HG03045 (cell line): ENCODE measurements at regions not wholly inside any gene's neighbourhood (a gene's known extent, or its start where the extent isn't known, plus 50 kb on each side); places are given as distances from the start of the nearest gene placed in this dataset.
"Not testable (repeated sequence)": the region's sequence is repeated elsewhere in the genome, so short reads cannot be mapped to it uniquely, and the experiment has no call there.

Experiments used
- ATAC-seq: cut with Tn5 transposase; IDR thresholded peaks from one replicate; pipeline ENCODE4 v1.9.1; 2021; ENCODE audit warnings: mild to moderate bottlenecking, moderate library complexity; ENCODE audit not compliant: unreplicated experiment

DNA sequence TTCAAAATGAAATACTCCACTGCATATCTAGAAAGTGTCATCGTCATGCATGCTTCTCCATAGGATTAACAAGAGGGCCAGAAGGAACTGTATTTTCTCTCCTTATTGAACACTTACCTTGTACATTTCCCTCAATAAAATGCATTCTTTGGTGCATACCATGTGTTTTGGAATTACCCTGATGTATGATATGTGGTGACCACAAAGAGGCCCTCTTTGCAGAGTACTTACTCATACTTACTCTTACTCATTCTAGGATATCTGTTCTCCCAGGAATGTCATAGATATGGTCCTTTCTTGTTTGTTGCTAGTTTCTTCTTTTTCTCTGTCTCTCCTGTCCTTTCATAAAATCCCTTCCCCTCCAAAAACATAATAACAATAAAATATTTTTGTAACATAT is 1087.1 kb upstream of the POT1 start:
- no peak for ATAC-seq

DNA sequence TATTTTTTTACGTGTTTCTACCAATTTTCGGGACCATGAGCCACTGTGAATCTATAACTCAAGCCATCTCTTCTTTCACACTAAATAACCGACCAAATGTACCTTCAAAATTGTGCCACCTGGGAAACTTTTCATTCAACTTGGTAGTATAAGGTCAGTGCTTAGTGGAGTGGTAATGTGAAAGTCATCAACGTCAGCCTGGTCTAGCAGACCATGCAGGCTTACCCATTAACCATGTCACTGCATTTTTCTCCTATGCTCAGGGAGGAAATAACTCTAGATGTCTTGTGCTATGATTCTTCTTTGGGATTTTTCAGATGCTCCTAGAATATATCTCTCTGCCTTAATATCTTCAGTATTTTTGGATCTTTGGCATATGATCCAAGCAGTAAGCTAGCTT is 1075.4 kb upstream of the POT1 start:
- ATAC-seq: no peak

DNA sequence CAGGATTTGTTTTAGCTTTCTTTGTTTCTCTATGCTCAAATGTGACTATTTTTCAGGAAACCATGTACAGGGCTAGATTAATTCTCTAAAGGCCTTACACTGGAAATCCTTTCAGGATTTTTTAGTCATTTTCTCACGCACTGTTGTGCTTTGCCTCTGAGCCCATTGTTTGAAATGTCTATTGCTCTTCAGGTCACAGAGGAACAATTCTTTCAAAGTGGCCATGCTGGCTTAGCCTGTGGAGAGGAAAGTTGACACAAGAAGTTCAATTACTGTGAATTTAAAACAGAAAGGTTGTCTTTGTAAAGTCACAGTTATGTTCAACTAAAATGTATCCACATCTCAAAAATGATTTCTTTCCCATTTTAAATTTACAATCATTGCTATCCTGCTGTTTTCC is 1071.7 kb upstream of the POT1 start:
- no peak for ATAC-seq

DNA sequence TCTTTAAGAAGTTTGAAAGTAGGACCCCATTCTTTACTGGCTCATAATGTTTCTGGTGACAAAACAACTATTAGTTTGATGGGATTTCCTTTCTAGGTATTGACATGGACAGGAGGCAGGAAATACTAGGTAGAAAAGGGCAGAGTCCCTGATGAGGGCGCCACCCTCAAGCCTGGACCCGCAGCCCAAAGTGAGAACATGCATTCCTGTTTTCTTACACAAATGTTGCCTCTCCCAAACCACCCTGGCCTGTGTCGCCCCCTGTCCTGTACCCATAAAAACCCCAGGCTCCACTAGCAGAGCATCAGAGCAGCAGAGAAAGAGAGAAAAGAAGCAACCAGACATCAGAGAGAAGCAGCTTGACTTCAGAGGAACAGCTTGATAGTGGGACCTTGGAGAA is 1055.2 kb upstream of the POT1 start:
- no peak for ATAC-seq

DNA sequence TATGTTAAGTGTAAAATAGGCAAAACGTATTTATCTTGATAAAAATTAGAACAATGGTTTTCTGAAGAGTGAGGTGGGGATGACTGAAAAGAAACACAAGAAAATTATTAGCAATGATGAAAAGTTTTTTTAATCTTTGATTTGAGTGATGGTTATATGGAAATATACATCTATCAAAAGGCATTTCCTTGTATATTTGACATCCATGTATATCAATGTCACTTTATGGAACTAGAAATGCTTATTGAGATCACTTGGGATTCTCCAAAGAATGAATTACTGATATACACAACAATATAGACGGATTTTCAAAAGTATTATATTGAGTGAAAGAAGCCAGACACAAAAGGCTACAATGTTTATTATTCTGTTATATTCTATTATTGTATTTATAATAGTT is 1042.0 kb upstream of the POT1 start:
- no peak for ATAC-seq

DNA sequence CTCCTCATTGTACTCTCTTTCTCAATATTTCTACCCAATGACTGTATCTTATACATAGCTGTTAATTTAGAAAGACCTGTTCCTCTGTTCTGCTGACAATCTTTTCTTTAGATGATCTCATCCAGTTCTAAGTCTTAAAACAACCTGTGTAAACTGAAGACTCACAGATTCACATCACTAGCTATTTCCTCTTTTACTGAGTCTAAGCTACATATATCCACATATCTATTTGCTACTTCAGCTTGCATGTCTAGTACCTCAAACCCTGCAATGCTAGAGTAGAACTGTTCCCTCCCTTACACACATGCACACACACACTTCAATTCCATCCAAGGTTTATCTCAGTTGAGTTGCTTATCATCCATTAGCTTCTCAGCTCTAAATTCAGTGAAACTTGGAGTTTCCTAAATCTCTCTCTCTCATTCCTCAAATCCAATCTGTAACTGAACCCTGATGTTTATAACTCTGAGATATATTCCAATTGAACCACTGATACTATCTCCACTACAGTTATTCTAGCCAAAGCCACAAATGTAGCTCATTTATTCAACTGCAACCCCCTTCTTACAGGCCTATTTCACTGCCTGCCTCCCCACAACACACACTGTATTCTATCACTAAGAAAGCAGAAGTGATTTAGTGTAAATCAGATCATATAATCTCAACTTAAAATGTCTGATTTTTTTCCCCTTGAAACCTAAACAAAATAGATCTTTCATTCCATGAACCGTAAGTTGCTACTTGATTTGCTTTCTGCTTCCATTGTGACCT is 1036.8 kb upstream of the POT1 start:
- ATAC-seq: no peak

DNA sequence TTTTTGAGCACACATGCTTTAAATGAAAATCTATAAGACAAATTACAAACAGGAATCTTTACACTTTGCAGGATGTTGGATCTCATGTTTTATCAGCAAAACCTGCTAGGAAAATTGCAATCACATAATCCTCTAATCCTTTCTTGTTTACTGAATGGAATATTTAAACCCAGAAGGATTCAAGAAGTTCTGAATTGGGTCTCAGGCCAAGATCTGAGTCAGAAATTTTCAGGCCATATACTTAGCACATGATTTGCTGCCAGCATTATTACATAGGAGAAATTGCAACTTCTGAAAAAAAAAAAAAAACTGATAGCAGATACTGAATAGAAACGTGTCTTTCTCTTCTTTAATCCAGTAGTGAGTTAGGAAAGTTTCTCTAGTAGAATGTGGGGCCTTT is 1005.3 kb upstream of the POT1 start:
- ATAC-seq: no peak

DNA sequence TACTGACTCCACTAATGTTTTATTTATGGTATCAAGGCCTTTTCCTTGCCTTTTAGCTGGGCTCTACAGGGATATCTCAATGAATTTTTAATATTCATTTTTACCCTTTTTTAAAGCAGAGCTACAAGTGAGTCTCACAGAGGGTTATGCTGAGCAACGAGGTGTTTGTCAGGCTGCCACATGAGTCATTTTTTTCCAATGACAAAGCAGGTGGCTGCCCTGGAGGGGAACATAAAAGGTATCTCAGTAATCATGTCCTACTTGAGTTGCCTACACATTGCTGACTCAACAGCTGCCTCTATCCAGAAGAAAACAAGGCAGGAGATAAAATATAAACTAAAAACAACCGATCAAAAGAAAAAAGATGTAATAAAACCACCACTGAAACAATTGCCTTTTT is 1004.9 kb upstream of the POT1 start:
- ATAC-seq: no peak

DNA sequence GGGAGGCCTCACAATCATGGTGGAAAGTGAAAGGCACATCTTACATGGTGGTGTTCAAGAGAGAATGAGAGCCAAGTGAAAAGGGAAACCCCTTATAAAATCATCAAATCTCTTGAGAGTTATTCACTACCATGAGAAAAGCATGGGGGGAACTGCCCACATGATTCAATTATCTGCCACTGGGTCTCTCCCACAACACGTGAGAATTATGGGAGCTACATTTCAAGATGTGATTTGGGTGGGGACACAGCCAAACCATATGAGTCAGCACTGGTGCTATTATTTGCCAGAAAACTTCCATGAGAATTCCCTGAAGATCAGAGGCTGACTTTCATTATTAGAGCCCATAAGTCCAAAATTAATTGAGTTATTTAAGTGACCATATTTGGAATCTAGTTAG is 1001.2 kb upstream of the POT1 start:
- ATAC-seq: no peak

DNA sequence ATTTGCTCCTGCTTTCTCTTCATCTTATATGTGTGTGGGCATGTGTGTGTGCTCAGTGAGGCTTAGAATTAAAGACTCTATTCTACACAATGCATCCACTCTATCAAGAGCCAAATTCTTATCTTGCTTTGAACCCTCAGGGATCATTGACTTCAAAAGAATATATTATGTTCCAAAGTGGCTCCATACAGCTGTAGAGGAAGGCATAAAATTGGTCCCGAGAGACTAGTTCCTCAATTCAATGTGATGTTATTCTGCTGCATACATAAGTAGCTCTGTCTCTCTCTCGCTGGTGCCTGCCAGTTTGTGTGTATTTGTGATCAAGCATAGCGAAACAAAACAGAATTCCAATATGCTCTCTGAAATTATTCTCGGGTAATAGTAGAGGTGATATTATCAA is 997.9 kb upstream of the POT1 start:
- ATAC-seq: no peak

DNA sequence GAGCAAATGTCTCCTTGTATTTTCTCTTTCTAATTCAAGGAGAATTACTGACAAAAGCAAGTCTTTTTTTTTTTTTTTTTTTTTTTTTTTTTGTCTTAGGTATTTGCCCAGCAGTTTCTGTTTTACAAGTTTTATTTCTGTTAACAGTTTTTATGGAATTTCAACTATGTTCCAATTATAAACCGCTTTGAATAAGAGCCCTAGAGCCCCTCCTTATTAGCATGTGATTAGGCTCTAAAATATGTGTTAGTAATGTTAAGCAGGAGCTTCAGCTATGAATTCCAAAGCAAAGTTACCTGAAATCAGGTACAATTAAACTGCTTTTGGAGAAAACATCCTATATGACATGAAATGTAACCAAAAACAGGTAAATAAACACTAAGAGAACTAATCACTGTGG is 997.0 kb upstream of the POT1 start:
- no peak for ATAC-seq

DNA sequence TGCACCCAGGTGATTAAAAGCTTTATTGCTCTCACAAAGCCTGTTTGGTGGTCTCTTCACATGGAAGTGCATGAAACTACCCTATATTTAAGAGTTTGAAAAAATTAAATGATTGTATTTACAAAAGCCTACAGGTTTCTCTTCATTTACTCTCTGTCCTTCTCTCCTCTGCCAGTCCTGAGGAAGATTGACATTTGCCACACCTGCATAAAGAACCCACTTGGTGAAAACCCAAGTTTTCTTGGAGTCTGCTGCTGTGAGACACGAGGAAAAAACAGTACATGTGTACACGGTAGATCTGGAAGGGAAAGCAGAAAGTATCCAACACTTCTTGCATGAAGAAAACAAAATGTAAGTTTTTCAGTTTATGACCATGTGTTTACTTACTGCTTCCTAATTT is 994.4 kb upstream of the POT1 start:
- ATAC-seq: no peak

DNA sequence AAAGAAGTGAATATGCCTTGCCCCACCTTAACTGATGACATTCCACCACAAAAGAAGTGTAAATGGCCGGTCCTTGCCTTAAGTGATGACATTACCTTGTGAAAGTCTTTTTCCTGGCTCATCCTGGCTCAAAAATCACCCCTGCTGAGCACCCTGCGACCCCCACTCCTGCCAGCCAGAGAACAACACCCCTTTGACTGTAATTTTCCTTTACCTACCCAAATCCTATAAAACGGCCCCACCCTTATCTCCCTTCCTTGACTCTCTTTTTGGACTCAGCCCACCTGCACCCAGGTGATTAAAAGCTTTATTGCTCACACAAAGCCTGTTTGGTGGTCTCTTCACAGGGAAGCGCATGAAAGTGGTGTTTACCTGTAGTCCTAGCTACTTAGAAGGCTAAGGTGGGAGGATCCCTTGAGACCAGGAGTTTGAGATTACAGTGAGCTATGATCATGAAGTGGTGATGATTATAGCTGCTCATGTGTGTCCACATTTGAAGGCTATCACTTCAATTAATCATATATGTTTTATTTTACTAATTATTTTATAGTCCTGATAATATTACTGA is 985.8 kb upstream of the POT1 start:
- not testable (repeated sequence) for ATAC-seq

DNA sequence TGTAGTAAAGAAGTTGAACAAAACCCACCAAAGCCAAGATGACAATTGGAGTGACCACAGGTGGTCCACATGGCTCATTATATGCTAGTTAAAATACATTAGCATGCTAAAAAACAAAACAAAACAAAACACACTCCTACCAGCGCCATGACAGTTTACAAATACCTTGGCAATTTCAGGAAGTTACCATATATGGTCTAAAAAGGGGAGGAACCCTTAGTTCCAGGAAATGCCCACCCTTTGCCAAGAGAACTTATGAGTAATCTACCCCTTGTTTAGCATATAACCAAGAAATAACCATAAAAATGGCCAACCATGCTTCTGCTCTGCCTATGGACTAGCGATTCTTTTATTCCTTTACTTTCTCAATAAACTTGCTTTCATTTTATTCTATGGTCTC is 979.1 kb upstream of the POT1 start:
- no peak for ATAC-seq

DNA sequence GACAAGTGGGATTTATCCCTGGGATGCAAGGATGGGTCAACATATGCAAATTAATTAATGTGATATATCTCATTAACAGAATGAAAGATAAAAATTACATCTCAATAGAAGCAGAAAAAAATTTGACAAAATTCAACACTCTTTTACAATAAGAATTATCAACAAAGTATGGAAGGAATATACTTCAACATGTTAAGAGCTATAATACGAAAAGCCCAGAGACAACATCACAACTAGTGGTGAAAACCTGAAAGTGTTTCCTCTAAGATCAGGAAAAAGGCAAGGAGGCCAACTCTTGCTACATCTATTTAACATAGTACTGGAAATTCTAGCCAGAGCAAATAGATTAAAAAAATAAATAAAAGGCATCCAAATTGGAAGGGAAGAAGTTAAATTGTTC is 970.0 kb upstream of the POT1 start:
- ATAC-seq: no peak

DNA sequence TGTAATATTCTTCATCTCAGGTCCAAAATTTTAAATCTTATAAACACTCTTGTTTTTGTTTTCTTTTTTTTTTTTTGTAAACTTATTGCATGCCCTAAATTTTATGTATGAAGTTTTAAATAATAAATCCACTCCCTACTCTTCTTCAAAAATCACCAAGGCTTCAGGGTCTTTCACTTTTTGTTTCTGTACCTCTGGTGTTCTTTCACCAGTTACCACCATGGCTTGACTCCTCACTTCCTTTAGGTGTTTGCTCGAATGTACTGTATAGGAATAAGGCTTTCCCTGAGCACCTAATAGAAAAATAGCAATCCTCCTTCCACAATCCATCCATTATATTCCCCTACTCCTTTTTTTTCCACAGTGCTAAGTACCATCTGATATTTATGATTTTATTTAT is 962.8 kb upstream of the POT1 start:
- ATAC-seq: no peak

DNA sequence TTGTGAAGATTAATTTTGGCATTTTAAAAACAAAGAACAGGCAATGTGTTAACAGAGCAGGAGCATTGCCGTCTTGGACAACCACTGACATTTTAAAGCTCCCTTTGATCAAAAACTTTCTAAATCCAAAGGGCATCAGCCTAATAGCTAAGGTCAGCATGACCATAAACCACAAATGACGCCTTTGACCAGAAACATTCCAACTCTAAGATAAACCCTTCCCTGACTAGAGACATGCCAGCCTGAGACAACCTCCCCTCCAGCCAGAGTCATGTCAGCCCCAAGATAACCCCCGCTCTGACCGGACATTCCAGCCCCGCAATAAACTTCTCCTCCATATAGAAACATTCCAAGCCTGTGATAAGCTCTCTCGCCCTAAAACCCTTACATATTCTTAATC is 949.4 kb upstream of the POT1 start:
- no peak for ATAC-seq

DNA sequence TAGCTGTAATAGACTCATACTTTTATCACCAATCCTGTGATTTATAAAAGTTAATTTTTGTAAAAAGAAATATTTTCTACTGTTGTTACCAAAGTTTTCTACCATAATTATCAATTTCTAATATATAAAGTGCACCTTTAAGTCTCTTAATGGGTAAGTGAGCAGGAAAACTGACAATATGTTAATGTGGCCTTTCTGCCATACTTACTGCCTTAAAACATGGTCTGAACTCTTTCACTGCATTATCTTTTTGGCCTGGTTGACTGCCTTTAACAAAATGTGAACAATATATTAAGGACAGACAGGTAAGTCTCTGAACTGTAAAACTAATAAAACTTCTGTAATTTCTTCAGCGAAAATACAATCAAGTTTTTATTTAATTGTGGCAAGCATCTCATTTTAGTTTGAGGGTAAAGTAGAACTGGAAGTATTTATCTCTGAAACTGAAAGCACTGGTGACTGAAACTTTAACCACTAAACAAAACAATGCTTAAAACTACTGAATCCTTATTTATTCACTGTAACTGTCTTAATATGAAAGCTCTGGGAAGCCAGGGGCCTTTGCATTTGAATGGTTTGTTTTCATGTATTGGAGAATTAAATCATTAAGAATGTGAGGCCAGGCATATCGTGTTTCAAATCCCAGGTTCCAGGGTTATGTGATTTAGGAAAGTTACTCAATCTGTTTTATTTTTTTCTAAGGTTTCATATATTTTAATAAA is 948.8 kb upstream of the POT1 start:
- ATAC-seq: no peak

DNA sequence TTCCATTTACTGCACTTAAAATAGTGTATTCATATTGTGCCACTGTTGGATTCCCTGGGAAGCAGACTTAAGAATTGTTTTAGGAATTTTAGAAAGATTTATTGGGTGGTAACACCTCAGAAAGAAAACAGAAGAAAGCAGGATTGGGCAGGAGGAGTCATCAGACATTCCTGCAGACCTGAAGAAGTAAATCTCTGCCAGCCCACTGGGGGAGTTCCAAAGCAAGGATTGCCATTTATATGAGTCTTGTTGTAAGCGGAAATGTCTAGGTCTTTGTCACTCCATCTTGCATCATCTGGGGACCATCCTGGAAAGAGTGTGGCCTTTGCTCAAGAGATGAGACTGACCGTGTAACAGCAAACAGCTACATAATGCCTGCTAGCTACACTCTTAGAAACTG is 947.6 kb upstream of the POT1 start:
- no peak for ATAC-seq

DNA sequence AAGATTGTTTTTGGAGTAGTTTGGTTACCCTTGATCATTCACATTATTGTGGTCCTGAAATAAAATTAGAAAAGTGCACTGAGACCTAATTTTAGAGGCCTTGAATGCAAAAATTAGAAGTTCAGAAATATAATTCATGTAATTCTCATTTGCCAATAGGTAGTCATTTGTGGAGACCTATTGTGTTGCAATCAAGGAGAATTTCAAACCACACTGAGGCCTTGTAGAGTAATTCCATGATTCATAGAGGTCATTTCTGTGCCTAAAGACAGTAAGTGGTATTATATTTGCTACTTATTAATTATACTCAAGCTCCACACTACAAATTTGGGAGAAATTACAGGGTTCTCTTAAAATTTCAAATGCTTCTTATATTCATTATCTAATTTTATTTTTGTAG is 946.8 kb upstream of the POT1 start:
- ATAC-seq: no peak

DNA sequence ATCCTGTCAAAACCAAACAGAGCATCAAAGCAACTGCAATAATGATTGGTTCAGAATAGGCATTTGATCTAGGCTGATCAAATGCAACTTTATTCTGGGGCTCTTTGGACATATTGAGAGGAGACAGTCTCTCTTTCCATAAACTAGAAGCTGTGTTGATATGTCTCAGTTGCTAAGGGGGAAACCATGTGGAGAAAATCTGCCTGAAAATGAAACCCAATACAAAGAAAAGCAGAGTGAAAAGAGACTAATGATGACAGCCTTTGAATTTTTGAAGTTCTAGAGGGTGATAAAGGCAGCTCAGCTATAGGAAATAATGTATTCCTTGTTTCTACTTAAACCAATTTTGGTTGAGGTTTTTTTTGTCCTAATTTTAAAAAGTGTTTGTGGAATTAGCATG is 941.8 kb upstream of the POT1 start:
- ATAC-seq: no peak

DNA sequence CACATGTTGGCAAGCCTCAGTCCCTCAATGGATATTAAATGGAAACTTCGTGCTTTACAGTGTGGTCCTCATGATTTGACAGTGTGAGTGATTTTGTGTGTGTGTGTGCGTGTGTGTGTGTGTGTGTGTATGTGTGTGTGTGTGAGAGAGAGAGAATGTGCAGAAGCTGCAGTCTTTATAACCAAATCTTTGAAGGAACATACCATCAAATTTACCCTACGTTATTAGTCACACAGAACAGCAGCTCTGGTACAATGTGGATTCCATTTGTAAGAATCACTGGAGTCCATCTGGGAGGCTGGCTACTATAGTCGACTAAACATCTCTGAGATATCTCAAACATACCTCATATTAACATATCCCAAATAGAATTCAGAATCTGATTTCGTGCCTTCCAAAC is 928.0 kb upstream of the POT1 start:
- no peak for ATAC-seq
